22Rv1 (cell line): ENCODE measurements at regions not wholly inside any gene's neighbourhood (a gene's known extent, or its start where the extent isn't known, plus 50 kb on each side); places are given as distances from the start of the nearest gene placed in this dataset.
A peak's percentile ranks its signal among the peaks of the same experiment; 100 is the strongest.

Experiments used
- H3K27ac ChIP-seq: fragments of 450-650 bp; 2 replicates; pipeline ENCODE4 v1.5.1; 2017
- CTCF ChIP-seq: fragments of 450-650 bp; IDR thresholded peaks from 2 replicates; pipeline ENCODE4 v1.5.1; 2017; ENCODE audit warnings: mild to moderate bottlenecking
- ZFX ChIP-seq: fragments of 450-650 bp; IDR thresholded peaks from 2 replicates; pipeline ENCODE4 v1.6.1; 2017; ENCODE audit warnings: antibody characterized with exemption, borderline replicate concordance

- TF ChIP-seq ZFX (no peak), CTCF (no peak)
- no peak overlapping the region for H3K27ac ChIP-seq
These were observed 413.5 kb downstream of the BTBD3 start for GRCh38 chr20:12331236-12331635.

GRCh38 chr20:12337601-12338000, 419.9 kb downstream of the BTBD3 start:
- TF ChIP-seq ZFX = no peak
- no peak for TF ChIP-seq CTCF
- no peak overlapping the region for H3K27ac ChIP-seq

GRCh38 chr20:12345978-12346377, 428.3 kb downstream of the BTBD3 start:
- no peak overlapping the region for H3K27ac ChIP-seq
- TF ChIP-seq CTCF = no peak
- TF ChIP-seq ZFX = no peak

- no peak overlapping the region for H3K27ac ChIP-seq
- TF ChIP-seq ZFX (no peak), CTCF (no peak)
These were observed 436.1 kb downstream of the BTBD3 start for GRCh38 chr20:12353842-12354241.

- no peak overlapping the region for H3K27ac ChIP-seq
- no peak for TF ChIP-seq ZFX
- TF ChIP-seq CTCF = no peak
These were observed 437.0 kb downstream of the BTBD3 start for GRCh38 chr20:12354725-12355124.

- H3K27ac ChIP-seq = no peak overlapping the region
- TF ChIP-seq ZFX (no peak), CTCF (no peak)
These were observed 437.5 kb downstream of the BTBD3 start for GRCh38 chr20:12355185-12355584.

GRCh38 chr20:12358006-12358654, 440.4 kb downstream of the BTBD3 start:
- TF ChIP-seq ZFX (no peak), CTCF (peak; percentile 45)
- no peak overlapping the region for H3K27ac ChIP-seq
